C4-2B (cell line): ENCODE measurements at regions not wholly inside any gene's neighbourhood (a gene's known extent, or its start where the extent isn't known, plus 50 kb on each side); places are given as distances from the start of the nearest gene placed in this dataset.

Source experiments
- CTCF ChIP-seq: fragments of 450-650 bp; conservative IDR thresholded peaks from 2 replicates; pipeline ENCODE4 v1.5.1; 2017; ENCODE audit warnings: mild to moderate bottlenecking
- ZFX ChIP-seq: fragments of 450-650 bp; IDR thresholded peaks from 2 replicates; pipeline ENCODE4 v1.6.1; 2017

- no peak for TF ChIP-seq CTCF
- no peak for TF ChIP-seq ZFX
These were observed 80.5 kb downstream of the MID1IP1 start for GRCh38 chrX:38881727-38882126.
